Lung microvascular endothelial cell (primary cell): ENCODE measurements at regions not wholly inside any gene's neighbourhood (a gene's known extent, or its start where the extent isn't known, plus 50 kb on each side); places are given as distances from the start of the nearest gene placed in this dataset.

Source experiments
- DNase-seq, 2 donors: peaks; one replicate each; pipeline versions ENCODE4 v3.0.0 to v3.0.0-alpha.2; 2010; ENCODE audit warnings: low read depth in 2 of 2

DNA sequence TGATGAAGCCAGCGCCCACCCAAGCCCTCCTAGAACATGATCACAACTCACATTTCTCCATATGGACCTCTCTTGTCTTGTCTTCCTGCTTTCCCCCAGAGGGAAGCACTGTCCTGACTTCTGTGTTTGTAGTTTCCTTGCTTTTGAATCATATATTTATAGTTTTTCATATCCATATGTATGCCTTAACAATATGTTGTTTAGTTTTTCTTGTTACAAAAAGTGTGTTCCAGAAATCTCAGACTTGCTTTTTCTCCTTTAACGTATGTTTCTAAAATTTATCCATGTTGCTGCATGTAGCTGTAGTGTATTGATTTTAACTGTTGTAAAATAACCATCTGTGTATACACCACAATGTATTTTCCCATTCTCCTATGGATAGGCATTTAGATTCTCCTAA, 182.0 kb upstream of the SMIM23 start:
- DNase-seq, result no peak

DNA sequence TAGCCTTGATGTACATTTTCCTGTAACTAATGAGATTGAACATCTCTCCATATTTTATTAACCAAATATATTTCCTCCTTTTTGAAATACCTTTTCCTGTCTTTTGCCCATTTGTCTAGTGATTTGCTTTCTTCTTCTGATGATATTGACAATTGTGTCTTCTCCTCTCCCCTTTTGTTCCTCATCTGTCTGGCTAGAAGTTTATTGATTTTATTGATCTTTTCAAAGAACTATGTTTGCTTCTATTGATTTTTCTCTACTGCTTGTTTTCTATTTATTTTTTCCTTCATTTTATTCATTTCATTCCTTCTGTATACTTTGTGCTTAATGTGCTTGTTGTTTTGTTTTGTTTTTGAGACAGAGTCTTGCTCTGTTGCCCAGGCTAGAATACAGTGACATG, 181.4 kb upstream of the SMIM23 start:
- DNase-seq, result no peak

DNA sequence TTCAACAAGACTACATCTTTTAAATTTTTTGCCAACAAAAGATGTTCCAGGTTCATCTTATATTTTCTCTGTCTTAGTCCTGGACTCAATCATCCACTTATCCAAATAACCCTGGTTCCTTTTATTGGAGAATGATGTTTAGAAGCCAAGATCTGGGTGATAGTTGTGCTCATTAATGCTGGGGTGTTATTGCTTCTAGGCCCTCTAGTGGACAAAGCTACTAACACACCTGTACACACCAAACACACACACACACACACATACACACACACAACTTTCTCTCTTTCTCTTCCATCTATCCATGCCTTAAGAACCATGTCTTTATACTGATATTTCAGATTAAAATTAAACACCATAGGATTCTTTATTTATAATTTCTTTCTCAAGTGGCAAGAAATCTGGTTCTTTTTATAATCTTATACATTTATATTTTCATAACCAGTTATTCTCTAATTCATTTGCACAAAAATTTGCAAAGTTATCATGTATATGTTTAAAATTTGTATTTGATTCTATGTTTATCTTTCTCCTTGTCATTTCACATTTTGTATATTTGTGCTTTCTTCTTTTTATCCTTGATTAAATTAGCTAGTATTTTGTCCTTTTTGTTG, 179.1 kb upstream of the SMIM23 start:
- DNase-seq, result no peak

DNA sequence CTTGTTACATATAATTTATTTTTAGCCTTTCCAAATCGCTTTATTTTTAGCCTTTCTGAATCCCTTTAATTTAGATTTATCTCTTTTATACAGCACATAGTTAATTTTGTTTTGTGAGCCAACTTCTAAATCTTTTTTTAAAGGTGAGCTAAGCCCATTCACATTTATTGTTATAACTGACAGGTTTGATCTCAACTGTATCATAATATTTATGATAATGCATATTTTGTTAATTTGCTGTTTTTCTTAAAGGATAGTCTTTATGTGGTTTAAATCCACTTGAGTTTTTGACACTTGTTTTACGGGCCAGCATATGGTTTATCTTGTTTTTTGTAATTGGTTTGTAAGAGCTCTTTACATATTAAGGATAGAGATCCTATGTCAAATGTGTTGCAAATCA, 177.8 kb upstream of the SMIM23 start:
- no peak for DNase-seq

DNA sequence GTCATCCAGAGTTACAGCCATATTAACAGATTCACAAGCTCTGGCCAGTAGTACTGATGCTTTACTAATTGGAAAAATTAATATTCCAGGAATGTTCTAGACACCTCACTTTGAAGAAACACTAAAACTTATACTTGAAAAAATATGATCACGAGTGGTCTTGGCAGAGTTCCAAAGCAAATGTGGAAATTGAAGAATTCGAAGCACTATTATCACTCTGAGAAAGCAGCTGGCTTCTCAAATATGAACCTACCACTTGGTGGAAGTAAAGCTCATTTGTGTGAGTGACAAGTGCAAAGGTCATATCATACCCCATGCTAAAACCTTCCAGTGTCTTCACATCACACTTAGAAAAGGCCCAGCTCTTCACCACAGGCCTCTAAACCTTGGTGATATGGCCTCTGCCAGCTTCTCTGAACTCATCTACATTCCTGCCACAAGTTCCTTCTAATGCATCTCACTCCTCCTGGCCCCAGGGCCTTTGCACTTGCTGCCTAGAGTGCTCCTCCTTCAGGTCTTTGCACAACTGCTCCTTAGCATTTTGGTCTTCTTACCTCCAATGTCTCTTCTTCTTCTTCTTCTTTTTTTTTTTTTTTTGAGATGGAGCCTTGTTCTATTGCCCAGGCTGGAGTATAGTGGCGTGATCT, 175.7 kb upstream of the SMIM23 start:
- no peak for DNase-seq

DNA sequence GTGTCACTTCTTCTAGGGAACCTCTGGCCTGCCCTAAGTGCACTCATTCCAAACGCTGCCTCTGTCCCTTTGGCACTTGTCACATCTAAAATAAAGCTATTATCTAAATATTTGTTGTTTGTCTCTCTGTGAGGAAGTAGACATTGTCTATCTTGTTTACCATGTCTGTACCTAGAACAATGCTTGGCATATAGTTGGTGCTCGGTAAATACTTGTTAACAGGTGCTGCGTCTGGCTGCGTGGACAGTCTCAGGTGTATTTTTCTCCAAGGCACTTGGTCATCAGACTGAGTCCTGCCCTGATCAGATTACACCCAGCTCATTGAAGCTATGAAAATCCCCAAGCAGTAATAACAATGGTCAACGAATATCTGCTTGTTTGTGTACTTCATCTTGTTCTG, 174.9 kb upstream of the SMIM23 start:
- DNase-seq, result no peak

DNA sequence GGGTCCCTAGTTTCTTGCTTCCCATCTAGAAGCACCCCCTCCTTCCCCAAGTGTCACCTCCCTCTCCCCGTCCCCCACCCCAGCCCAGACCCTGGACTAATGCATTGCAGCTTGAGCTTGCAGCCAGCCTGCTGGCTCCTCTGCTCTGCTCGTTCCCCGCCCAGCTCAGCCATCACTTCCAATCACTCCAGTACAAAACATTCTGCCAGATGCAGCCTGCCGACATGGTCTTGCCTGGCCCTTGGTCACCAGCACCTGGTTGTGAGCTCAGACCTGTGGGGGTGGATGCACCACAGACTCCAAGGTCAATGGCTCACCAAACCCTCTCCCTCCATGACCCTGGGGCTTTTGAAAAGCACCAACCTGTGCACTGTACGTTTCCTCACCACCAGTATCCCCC, 172.9 kb upstream of the SMIM23 start:
- DNase-seq, result no peak

DNA sequence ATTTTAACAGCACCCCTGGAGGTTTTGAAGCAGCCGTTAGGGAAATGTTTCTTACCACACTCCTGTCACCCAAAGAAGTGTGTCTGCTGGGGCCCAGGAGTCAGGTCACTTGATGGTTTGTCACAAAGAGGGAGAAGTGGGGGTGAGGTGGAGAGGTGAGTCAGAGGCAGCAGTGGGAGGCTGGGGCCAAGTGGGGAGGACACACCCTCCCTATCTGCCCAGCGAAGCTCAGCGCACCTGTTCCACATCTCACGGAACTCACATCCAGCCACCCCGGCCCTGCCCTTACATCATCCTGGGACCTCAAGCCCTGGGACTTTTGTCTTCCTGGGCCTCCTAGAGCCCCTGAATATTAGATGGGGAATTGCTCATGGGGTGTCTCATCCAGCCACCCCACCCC, 171.1 kb upstream of the SMIM23 start:
- no peak for DNase-seq

DNA sequence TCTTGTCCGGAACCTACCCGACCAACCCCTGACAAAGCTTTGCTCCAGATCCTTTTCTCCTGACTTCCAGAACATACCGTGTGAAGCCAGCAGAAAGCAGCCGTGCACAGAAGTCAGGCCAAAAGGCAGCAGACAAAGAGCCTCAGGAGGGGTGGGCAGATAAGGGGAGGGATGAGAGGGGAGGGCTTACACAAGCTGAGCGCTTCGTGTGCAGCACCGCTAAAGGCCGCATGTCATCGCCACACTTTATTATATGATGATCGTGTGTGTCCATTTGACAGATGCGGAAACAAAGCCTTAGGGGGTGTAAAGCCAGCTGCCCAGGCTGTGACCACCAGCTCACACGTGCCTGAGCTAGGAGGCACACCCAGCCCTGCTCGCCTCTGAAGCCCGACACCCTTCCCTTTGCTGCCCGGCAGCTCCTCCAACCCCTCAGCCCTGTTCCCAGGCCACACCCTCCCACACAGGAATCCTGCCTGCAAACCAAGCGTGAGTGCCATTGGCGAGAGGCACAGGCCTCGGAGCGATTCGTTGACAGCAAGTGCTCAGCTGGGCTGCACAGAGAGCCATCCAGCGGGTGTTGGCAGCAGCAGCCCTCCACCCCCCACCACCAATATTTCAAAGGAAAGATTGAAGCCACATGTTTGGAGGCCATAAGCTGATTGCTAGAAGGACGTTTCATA, 170.5 kb upstream of the SMIM23 start:
- DNase-seq, result no peak

DNA sequence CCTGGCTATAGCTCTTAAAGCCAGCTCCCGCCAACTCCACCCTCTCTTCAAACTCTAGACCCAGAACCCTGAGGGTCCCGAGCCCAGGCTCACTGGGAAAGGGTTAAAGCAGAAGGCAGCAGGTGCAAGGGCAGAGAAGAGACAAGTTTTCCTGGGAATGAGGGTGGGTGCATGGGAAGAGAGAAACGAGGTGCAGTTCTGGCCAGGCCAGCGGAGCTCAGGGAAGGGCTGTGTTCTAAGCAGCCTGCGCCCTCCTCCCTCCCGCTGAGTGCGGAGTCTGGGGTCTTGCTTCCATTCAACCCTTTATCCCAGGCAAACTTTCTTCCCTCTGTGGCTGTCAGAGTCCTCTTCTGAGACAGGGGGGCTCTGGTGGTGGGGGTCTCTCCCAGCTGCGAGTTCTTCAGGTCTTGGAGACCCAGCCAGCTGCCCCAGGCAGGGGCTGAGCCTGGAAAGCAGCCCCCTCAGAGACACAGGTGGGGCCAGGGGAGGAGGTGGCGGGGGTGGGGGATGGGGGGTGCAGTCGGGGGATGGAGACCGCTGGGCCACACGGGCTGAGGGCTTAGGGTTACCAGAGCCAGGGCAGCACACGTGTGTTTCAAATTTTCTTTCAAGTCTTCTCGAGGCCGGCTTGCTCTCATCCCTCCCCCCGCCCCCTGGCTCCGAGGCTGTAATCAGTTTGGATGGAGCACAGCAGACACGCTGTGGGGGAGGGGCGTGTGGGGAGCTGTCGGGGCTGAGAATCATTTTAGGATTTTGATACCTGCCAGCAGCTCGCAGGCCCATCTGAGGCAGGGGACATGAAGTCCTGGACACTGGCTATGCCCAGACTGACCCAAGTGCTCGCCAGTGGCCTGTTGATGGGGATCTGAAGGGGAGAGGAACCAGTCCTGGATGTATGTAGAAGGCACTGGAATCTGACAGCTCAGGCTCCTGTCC, 169.6 kb upstream of the SMIM23 start:
- no peak for DNase-seq

DNA sequence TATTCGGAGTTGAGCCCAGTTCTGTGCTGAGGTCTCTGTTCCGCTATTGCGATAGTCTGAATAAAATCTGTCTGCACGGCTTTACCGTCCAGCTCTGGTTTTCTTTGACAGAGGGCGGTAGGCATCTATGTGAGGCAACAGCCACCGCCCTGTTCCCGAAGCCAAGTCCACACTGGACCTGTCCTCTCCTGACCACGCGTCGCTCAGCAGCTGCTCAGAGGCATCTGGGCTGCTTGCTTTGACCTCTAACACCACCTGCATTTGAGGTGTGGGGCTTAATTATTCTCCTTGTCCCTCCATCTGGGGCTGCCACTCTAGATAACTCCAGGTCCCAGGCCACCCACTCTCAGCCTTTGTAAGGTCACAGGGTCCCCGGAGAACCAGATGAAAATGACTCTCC, 168.4 kb upstream of the SMIM23 start:
- DNase-seq, result no peak

DNA sequence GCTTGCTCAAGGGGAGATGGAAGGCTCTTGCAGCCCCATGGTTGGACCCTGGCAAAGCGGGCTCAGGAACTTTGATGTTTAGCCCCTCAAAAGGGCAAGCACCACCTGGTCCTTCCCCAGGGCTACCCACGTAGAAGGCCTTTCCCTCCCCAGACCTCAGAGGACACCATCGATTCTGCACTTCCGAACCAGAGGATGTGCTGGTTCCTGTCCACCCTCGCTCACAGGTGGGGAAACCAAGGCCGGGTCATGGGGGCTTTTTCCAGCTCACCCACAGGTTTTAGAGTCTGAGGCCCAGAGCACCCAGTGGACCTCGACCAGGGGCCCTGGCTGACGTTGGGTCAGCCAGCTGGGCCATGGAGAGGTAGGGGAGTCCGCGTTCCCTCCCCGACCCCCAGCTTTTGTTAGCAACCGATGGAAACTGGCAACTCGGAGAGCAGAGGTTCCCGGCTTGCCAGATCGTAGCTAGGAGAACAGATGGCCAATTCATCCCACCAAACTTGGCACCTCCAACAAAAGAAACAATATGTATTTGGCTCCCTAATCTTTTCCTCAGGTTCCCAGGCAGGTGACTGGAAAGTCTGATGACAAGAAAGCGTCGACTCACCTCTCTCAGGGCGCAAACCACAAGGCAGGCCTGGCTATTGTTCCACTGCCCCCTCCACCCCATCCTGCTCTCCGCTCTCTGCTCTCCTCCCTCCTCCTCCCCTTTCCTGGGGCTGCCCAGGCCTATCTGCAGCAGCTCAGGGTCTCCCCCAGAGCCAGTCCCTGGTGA, 167.6 kb upstream of the SMIM23 start:
- no peak for DNase-seq

DNA sequence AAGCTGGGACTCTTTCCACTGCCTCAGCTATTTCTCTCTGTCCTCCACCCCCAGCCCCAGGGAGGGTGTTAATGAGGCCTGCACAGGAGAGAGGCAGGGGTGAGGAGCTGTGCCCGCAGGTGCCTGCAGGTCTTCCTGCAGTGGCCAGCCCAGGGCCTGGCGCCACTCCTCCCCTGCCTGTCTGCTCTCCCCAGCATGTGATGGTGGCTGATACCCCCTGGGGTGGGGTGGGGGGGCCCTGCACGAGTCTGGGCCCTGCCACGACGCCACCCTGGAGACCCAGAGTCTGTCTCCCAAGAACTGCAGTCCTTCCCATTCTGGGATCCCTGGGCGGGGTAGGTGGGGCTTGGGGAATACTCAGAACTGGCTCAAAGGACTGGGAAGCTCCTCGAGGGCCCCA, 166.4 kb upstream of the SMIM23 start:
- no peak for DNase-seq

DNA sequence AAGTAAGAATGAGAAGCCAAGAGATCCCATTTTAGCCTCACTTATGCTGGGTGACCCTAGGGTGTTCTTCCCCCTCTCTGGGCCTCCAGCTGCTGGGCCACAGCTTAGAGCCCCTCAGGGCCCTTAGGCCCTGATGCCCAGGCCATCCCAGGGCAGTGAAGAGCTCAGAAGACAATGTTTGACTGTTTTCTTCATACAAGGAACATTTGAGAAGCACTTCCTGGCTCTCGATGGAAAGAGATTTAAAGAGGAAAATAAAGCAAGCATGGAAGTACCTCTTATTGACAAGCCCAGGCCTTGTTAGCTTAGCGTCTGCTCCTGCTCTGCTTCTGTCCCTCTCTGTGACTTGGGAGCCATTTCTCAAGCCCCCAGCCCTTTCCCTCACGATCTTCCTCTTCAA, 165.9 kb upstream of the SMIM23 start:
- no peak for DNase-seq

DNA sequence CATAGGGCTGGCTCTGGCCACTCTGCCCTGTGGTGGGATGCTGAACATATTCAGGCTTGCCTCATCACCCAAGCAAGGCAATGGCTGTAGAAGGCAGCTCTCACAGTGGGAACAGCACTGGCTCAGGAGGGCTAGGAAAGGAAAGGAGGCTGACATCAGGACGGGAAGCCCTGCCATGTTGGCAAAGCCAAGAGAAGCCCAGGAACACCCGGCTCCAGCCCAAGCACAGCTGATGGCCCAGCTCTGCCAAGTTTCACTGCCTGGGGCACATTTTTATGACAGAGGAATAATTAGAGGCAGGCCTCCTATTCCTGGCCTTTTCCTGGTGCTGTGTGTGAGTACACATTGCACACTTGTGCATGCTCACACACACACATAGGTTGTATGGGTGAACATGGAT, 163.6 kb upstream of the SMIM23 start:
- no peak for DNase-seq

DNA sequence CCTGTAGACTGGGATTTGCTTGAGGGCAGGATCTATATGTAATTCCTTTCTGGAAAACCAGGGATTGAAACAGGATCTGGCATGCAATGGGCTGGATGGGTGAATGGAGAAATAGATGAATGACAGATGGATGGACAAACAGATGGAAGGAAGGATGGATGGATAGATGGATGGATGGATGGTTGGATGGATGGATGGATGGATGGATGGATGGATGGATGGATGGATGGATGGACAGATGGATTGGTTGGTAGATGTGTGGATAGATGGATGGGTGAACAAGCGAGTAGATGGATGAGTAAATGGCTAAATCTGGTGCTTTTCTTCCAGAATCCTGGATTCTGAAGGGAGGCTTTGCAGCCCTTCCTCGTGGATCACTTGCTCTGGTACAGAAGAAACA, 162.5 kb upstream of the SMIM23 start:
- DNase-seq, result no peak

DNA sequence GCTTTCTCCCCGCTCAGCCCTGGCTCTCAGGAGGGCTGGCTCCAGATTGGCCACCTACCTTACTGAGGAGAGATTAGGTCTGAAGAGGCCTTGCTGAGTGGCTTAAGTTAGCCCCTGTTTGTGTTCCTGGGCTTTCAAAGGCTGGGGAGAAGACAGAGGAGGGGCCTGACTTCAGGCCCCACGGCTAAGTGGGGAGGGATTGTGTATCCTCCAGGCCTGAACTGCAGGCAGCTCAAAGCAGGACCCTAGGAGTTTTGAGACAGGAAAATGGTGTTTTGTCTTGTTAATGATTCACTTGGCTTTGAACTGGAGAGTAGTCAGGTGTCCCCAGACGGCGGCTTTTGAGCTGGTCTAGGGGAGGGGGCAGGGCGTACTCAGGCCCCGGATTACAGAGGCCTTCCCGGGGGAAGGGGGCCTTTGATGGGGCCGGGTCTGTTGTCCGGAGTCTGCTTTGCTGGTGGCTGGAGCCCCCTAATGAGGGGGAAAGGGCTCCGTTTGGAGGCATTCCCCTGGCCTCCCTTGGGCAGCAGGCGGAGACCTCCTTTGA, 162.0 kb upstream of the SMIM23 start:
- no peak for DNase-seq

DNA sequence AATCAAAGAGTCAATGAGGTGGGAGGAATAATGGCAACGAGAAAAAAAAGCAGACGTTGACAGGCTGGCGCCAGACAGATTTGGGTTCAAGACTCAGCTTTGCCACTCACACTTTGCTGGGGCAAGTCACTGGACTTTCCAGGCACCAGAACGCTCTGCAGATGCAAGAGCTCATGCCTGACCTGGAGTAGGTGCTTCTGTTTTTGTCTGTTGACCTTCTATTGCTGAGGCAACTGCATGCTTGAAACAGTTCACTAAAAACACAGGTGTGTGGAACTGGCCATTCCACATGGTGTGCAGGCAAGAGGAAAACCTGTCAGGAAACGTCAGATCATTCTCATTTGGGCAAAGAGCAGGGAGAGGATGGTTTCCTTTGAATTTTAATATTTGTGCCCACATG, 161.2 kb upstream of the SMIM23 start:
- no peak for DNase-seq

DNA sequence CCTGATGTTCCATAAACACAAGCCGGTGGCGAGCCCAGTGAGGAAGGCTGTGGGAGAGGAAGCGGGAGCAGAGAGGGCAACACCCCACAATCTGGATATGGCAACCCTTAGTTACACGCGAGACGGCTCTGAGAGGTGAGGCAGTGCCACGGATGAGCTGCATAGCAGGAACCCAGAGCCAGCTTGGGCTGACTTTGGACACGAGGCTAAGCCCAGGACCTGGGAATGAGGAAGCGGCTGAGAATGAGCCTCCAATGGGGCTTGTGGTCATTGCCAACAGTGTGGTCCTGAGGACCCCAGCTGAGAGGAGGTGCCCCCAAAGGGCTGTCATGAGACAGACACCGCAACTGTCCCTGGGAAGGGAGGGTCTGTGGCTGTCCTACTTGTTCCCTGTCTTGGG, 160.0 kb upstream of the SMIM23 start:
- no peak for DNase-seq

DNA sequence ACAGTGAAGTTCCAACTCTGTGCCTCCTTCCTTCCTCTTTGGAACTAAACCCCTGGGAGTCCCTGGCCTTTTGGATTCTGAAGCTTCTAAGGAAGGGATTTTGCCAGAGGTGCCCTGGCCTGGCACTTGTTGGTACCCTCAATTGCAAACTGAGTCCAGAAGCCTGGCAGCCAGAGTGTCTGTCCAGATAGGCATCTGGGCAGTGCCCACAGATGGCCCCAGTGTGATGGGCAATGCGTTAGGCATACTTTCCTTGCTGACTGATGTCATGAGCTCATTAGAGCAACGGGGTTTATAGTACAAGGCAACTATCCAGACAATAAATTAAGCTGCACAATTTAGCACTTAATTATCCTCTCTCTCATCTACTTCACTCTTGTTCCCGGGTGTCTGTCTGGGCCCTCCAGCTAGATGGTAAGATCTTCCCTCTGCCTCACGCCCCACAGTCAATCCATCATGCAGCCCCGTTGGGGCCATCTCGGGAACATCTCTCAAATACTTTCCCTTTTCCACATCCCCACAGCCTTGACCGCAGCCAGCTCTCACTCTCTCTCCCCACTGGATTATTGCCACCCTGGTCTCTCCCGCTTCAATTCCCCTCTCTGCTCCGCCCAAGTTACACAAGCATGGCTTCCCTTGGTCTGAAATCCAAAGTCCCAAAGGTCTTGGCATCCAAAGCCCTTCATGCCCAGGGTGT, 157.5 kb upstream of the SMIM23 start:
- DNase-seq, result no peak

DNA sequence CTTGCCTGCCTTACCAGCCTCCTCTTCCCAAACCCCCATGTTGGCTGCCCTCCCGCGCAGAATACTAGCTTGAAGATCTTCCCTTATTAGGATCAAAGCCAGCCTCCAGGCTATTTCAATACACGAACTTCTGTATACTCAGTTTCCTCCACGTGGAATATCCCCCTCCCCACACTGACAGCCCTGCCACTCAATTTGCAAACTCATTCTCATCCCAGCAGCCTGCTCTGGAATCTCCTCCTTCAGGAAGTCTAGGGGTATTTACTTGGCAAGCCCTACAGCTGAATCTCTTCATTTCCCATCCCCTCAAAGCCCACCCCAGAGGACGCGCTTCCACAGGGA, 157.0 kb upstream of the SMIM23 start:
- DNase-seq, result no peak
